HG03196 (cell line): ENCODE measurements at regions not wholly inside any gene's neighbourhood (a gene's known extent, or its start where the extent isn't known, plus 50 kb on each side); places are given as distances from the start of the nearest gene placed in this dataset.
"Not testable (repeated sequence)": the region's sequence is repeated elsewhere in the genome, so short reads cannot be mapped to it uniquely, and the experiment has no call there.

Experiments used
- ATAC-seq: cut with Tn5 transposase; IDR thresholded peaks from one replicate; pipeline ENCODE4 v1.9.1; 2021; ENCODE audit not compliant: unreplicated experiment

- no peak for ATAC-seq
Measured at GRCh38 chr5:166909926-166910325, 1381.5 kb upstream of the WWC1 start.

GRCh38 chr5:166910995-166911394 lies 1380.5 kb upstream of the WWC1 start:
- no peak for ATAC-seq

- no peak for ATAC-seq
Measured at GRCh38 chr5:166916021-166916420, 1375.4 kb upstream of the WWC1 start.

GRCh38 chr5:166926138-166926537 lies 1365.3 kb upstream of the WWC1 start:
- ATAC-seq, result no peak

- not testable (repeated sequence) for ATAC-seq
Measured at GRCh38 chr5:166926806-166927475, 1364.5 kb upstream of the WWC1 start.

- no peak for ATAC-seq
Measured at GRCh38 chr5:166936351-166936750, 1355.1 kb upstream of the WWC1 start.

- ATAC-seq, result no peak
Measured at GRCh38 chr5:166938071-166938470, 1353.4 kb upstream of the WWC1 start.

GRCh38 chr5:166942948-166943347 lies 1348.5 kb upstream of the WWC1 start:
- ATAC-seq, result no peak

GRCh38 chr5:166947045-166947444 lies 1344.4 kb upstream of the WWC1 start:
- ATAC-seq, result no peak

- ATAC-seq, result no peak
Measured at GRCh38 chr5:166948679-166949078, 1342.8 kb upstream of the WWC1 start.

GRCh38 chr5:166952048-166952447 lies 1339.4 kb upstream of the WWC1 start:
- no peak for ATAC-seq

GRCh38 chr5:166957782-166958181 lies 1333.7 kb upstream of the WWC1 start:
- ATAC-seq, result no peak

GRCh38 chr5:166959766-166960165 lies 1331.7 kb upstream of the WWC1 start:
- no peak for ATAC-seq

GRCh38 chr5:166961028-166961427 lies 1330.4 kb upstream of the WWC1 start:
- no peak for ATAC-seq

GRCh38 chr5:166961913-166962312 lies 1329.5 kb upstream of the WWC1 start:
- no peak for ATAC-seq

- ATAC-seq, result no peak
Measured at GRCh38 chr5:166962461-166962860, 1329.0 kb upstream of the WWC1 start.

- ATAC-seq, result no peak
Measured at GRCh38 chr5:166963596-166963995, 1327.8 kb upstream of the WWC1 start.

- ATAC-seq, result no peak
Measured at GRCh38 chr5:166977911-166978422, 1313.5 kb upstream of the WWC1 start.

- no peak for ATAC-seq
Measured at GRCh38 chr5:166979307-166979895, 1312.0 kb upstream of the WWC1 start.

- ATAC-seq, result no peak
Measured at GRCh38 chr5:166980666-166981065, 1310.8 kb upstream of the WWC1 start.

- ATAC-seq, result no peak
Measured at GRCh38 chr5:166982226-166982625, 1309.2 kb upstream of the WWC1 start.

GRCh38 chr5:166991601-166992000 lies 1299.8 kb upstream of the WWC1 start:
- ATAC-seq, result no peak

- ATAC-seq, result no peak
Measured at GRCh38 chr5:166992108-166992507, 1299.3 kb upstream of the WWC1 start.
